ENCODE measurements at regions not wholly inside any gene's neighbourhood (a gene's known extent, or its start where the extent isn't known, plus 50 kb on each side); places are given as distances from the start of the nearest gene placed in this dataset.

DNA sequence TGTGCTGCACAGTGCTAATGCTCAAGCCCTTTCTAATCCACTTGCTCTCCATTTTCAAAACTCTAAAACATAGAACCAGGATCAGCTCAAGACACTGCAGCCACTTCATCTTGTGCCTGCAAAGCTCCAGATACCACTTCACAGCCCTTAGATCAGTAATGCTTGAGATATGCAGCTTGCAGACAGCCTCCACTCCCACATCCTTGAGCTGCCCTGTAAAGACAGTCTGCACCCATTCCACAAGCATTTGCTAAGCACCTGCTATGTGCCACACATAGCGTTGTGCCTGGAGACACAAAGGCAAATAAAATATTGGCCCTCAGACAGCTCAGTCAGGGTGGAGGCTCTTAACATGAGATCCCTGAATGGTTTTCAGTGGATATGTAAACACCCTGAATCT, 192.5 kb upstream of the SNX19 start:
- Mint-ChIP-seq H3K36me3 (no peaks in the 10 kb centered on the region), H3K4me1 (no peaks in the 10 kb centered on the region), H3K4me3 (no peak overlapping the region), H3K9me3 (no peaks in the 10 kb centered on the region), H3K27me3 (ENCODE audit: insufficient read depth, low read depth) (peaks cover 4% of the 10 kb centered on the region), H3K27ac (no peak overlapping the region)
- Histone ChIP-seq H3F3A (ENCODE audit: low read depth) (no peaks in the 10 kb centered on the region), H3K4me3 (no peak overlapping the region), H3K27me3 (no peaks in the 10 kb centered on the region), H4K20me1 (ENCODE audit: low read depth) (no peaks in the 10 kb centered on the region), H3K9me3 (ENCODE audit: low read depth) (no peaks in the 10 kb centered on the region), H3K4me1 (no peaks in the 10 kb centered on the region), H3K4me2 (no peak overlapping the region), H3K9ac (no peak overlapping the region), H3K79me2 (ENCODE audit: low read depth) (no peaks in the 10 kb centered on the region), H2AFZ (replicated peaks) (no peak overlapping the region), H3K27ac (no peak overlapping the region), H3K36me3 (no peaks in the 10 kb centered on the region)
- DNase-seq (ENCODE audit: low spot score): no peak
- no peak for TF ChIP-seq EZH2phosphoT487 (IDR thresholded peaks at IDR 0.05)
- TF ChIP-seq, protein P1, sequence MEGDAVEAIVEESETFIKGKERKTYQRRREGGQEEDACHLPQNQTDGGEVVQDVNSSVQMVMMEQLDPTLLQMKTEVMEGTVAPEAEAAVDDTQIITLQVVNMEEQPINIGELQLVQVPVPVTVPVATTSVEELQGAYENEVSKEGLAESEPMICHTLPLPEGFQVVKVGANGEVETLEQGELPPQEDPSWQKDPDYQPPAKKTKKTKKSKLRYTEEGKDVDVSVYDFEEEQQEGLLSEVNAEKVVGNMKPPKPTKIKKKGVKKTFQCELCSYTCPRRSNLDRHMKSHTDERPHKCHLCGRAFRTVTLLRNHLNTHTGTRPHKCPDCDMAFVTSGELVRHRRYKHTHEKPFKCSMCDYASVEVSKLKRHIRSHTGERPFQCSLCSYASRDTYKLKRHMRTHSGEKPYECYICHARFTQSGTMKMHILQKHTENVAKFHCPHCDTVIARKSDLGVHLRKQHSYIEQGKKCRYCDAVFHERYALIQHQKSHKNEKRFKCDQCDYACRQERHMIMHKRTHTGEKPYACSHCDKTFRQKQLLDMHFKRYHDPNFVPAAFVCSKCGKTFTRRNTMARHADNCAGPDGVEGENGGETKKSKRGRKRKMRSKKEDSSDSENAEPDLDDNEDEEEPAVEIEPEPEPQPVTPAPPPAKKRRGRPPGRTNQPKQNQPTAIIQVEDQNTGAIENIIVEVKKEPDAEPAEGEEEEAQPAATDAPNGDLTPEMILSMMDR (IDR thresholded peaks at IDR 0.05): no peak
- no peak for TF ChIP-seq EZH2 (IDR thresholded peaks at IDR 0.05)

DNA sequence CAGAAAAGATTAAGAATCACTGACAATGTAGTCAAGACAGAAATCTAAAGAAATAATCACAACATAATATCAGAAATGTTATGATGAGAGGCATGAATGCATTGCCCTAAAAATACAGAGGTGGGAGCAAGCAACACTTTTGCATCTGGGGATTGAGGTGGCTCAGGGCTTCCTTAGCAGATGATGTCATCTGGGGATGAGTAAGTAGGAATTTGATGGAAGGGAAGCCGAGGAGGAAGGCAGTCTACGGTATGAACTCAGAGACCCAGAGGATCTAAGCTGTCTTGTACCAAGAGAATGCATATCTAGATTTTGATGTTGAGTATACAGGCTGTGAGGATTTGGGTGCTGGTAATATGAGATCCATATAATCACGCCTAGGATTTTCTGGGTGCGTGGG, 193.0 kb upstream of the SNX19 start:
- Histone ChIP-seq H3K4me2 (no peak overlapping the region), H3K79me2 (ENCODE audit: low read depth) (no peaks in the 10 kb centered on the region), H3K9me3 (ENCODE audit: low read depth) (no peaks in the 10 kb centered on the region), H3K4me3 (no peak overlapping the region), H3K4me1 (no peaks in the 10 kb centered on the region), H3K9ac (no peak overlapping the region), H3K36me3 (no peaks in the 10 kb centered on the region), H4K20me1 (ENCODE audit: low read depth) (no peaks in the 10 kb centered on the region), H2AFZ (replicated peaks) (no peak overlapping the region), H3F3A (ENCODE audit: low read depth) (no peaks in the 10 kb centered on the region), H3K27me3 (no peaks in the 10 kb centered on the region), H3K27ac (no peak overlapping the region)
- Mint-ChIP-seq H3K4me3 (no peak overlapping the region), H3K27ac (no peak overlapping the region), H3K36me3 (no peaks in the 10 kb centered on the region), H3K4me1 (no peaks in the 10 kb centered on the region), H3K27me3 (ENCODE audit: insufficient read depth, low read depth) (peaks cover 4% of the 10 kb centered on the region), H3K9me3 (no peaks in the 10 kb centered on the region)
- DNase-seq (ENCODE audit: low spot score): no peak
- TF ChIP-seq EZH2 (IDR thresholded peaks at IDR 0.05): no peak
- no peak for TF ChIP-seq EZH2phosphoT487 (IDR thresholded peaks at IDR 0.05)
- TF ChIP-seq, protein P1 (IDR thresholded peaks at IDR 0.05): no peak

GRCh38 chr11:131109790-131110189, 193.5 kb upstream of the SNX19 start:
- no peak overlapping the region for H3K27ac Mint-ChIP-seq
- no peak overlapping the region for H3K4me3 ChIP-seq
- no peak overlapping the region for H3K4me3 Mint-ChIP-seq
- H3K9me3 Mint-ChIP-seq: no peaks in the 10 kb centered on the region
- H3K4me1 Mint-ChIP-seq: no peaks in the 10 kb centered on the region
- no peaks in the 10 kb centered on the region for H3K9me3 ChIP-seq (ENCODE audit: low read depth)
- H2AFZ ChIP-seq (replicated peaks): no peak overlapping the region
- no peaks in the 10 kb centered on the region for H3K27me3 ChIP-seq
- H3K4me2 ChIP-seq: no peak overlapping the region
- peaks cover 7% of the 10 kb centered on the region for H3K27me3 Mint-ChIP-seq (ENCODE audit: insufficient read depth, low read depth)
- no peak for DNase-seq (ENCODE audit: low spot score)
- H4K20me1 ChIP-seq (ENCODE audit: low read depth): no peaks in the 10 kb centered on the region
- no peaks in the 10 kb centered on the region for H3K79me2 ChIP-seq (ENCODE audit: low read depth)
- no peaks in the 10 kb centered on the region for H3K36me3 Mint-ChIP-seq
- H3K4me1 ChIP-seq: no peaks in the 10 kb centered on the region
- no peak for TF ChIP-seq EZH2phosphoT487 (IDR thresholded peaks at IDR 0.05)
- TF ChIP-seq, protein P1 (IDR thresholded peaks at IDR 0.05): no peak
- no peak for TF ChIP-seq EZH2 (IDR thresholded peaks at IDR 0.05)
- H3K27ac ChIP-seq: no peak overlapping the region
- no peaks in the 10 kb centered on the region for H3F3A ChIP-seq (ENCODE audit: low read depth)
- no peak overlapping the region for H3K9ac ChIP-seq
- no peaks in the 10 kb centered on the region for H3K36me3 ChIP-seq

- Histone ChIP-seq H3K79me2 (ENCODE audit: low read depth) (no peaks in the 10 kb centered on the region), H3K4me2 (no peak overlapping the region), H3K36me3 (no peaks in the 10 kb centered on the region), H3K27ac (no peak overlapping the region), H3K4me1 (no peaks in the 10 kb centered on the region), H3K9me3 (ENCODE audit: low read depth) (no peaks in the 10 kb centered on the region), H3F3A (ENCODE audit: low read depth) (no peaks in the 10 kb centered on the region), H2AFZ (replicated peaks) (no peak overlapping the region), H3K27me3 (no peaks in the 10 kb centered on the region), H3K9ac (no peak overlapping the region), H4K20me1 (ENCODE audit: low read depth) (no peaks in the 10 kb centered on the region), H3K4me3 (no peak overlapping the region)
- no peak for TF ChIP-seq EZH2phosphoT487 (IDR thresholded peaks at IDR 0.05)
- TF ChIP-seq, protein P1 (IDR thresholded peaks at IDR 0.05): no peak
- Mint-ChIP-seq H3K4me3 (no peak overlapping the region), H3K9me3 (no peaks in the 10 kb centered on the region), H3K36me3 (no peaks in the 10 kb centered on the region), H3K27me3 (ENCODE audit: insufficient read depth, low read depth) (peaks cover 9% of the 10 kb centered on the region), H3K27ac (no peak overlapping the region), H3K4me1 (no peaks in the 10 kb centered on the region)
- DNase-seq (ENCODE audit: low spot score): no peak
Observed at GRCh38 chr11:131111775-131112174, 195.5 kb upstream of the SNX19 start.
